ENCODE measurements at regions not wholly inside any gene's neighbourhood (a gene's known extent, or its start where the extent isn't known, plus 50 kb on each side); places are given as distances from the start of the nearest gene placed in this dataset.

- Histone ChIP-seq H3K4me3 (ENCODE audit: low read length) (no peak overlapping the region), H2AFZ (ENCODE audit: low read length) (no peak overlapping the region), H3K9me3 (ENCODE audit: low read length) (no peaks in the 10 kb centered on the region), H3K4me1 (ENCODE audit: insufficient read depth, low read length) (no peaks in the 10 kb centered on the region), H3K27me3 (ENCODE audit: low read length) (no peaks in the 10 kb centered on the region), H3K27ac (ENCODE audit: low read length) (no peak overlapping the region), H3K9me2 (replicated peaks; ENCODE audit: low read length) (no peaks in the 10 kb centered on the region; the same call in 1 of the 2 replicates), H3K36me3 (ENCODE audit: low read depth, low read length) (no peaks in the 10 kb centered on the region), H3K9ac (ENCODE audit: low read length) (no peak overlapping the region), H3F3A (ENCODE audit: low read length, unreplicated experiment) (no peaks in the 10 kb centered on the region), H3K79me2 (ENCODE audit: low read length) (no peaks in the 10 kb centered on the region), H3K4me2 (ENCODE audit: low read length) (no peak overlapping the region), H4K20me1 (ENCODE audit: low read length) (no peaks in the 10 kb centered on the region)
- BruUV-seq (replicated peaks) = no TSS peak
- TF ChIP-seq EZH2phosphoT487 (IDR thresholded peaks at IDR 0.05; ENCODE audit: borderline replicate concordance, low read length) (no peak), EZH2 (IDR thresholded peaks at IDR 0.05; ENCODE audit: low read length, unreplicated experiment) (no peak), CTCF (conservative IDR thresholded peaks at IDR 0.05; ENCODE audit: low read depth, low read length) (no peak)
- intact Hi-C loops (cut with micrococcal nuclease) = no loop called here
- ATAC-seq (peak; percentile 56), DNase-seq (no peak)
- ChIA-PET POLR2A (ENCODE audit: unreplicated experiment) (interaction anchor here (0.6 kb wide), 1 partner anchor 76 kb away, joined by 4 read pairs; no protein-coding TSS in a partner anchor), CTCF (no interaction called here)
Measured at GRCh38 chr1:212208978-212209644, 76.1 kb upstream of the PPP2R5A start.

GRCh38 chr1:212211371-212211770 lies 73.8 kb upstream of the PPP2R5A start:
- DNase-seq (no peak), ATAC-seq (no peak)
- POLR2A ChIA-PET (ENCODE audit: unreplicated experiment) = no interaction called here
- no peak overlapping the region for H2AFZ ChIP-seq (ENCODE audit: low read length)
- no peaks in the 10 kb centered on the region for H3K9me2 ChIP-seq (replicated peaks; ENCODE audit: low read length)
- CTCF ChIA-PET = no interaction called here
- no peak overlapping the region for H3K4me2 ChIP-seq (ENCODE audit: low read length)
- peaks cover 7% of the 10 kb centered on the region; the same call in 1 of the 2 replicates for H3K27me3 ChIP-seq (ENCODE audit: low read length)
- TF ChIP-seq CTCF (conservative IDR thresholded peaks at IDR 0.05; ENCODE audit: low read depth, low read length) = no peak
- TF ChIP-seq EZH2phosphoT487 (IDR thresholded peaks at IDR 0.05; ENCODE audit: borderline replicate concordance, low read length) = no peak
- TF ChIP-seq EZH2 (IDR thresholded peaks at IDR 0.05; ENCODE audit: low read length, unreplicated experiment) = no peak
- H3K79me2 ChIP-seq (ENCODE audit: low read length) = no peaks in the 10 kb centered on the region
- H4K20me1 ChIP-seq (ENCODE audit: low read length) = no peaks in the 10 kb centered on the region
- H3K27ac ChIP-seq (ENCODE audit: low read length) = no peak overlapping the region
- no TSS peak for BruUV-seq (replicated peaks)
- H3K9me3 ChIP-seq (ENCODE audit: low read length) = no peaks in the 10 kb centered on the region
- intact Hi-C loops (cut with micrococcal nuclease) = no loop called here
- no peaks in the 10 kb centered on the region for H3K4me1 ChIP-seq (ENCODE audit: insufficient read depth, low read length)
- H3K36me3 ChIP-seq (ENCODE audit: low read depth, low read length) = no peaks in the 10 kb centered on the region
- H3K9ac ChIP-seq (ENCODE audit: low read length) = no peak overlapping the region
- no peak overlapping the region for H3K4me3 ChIP-seq (ENCODE audit: low read length)
- H3F3A ChIP-seq (ENCODE audit: low read length, unreplicated experiment) = no peaks in the 10 kb centered on the region

GRCh38 chr1:212212343-212212742 lies 72.9 kb upstream of the PPP2R5A start:
- no peak for TF ChIP-seq EZH2 (IDR thresholded peaks at IDR 0.05; ENCODE audit: low read length, unreplicated experiment)
- TF ChIP-seq CTCF (conservative IDR thresholded peaks at IDR 0.05; ENCODE audit: low read depth, low read length) = no peak
- no peak for TF ChIP-seq EZH2phosphoT487 (IDR thresholded peaks at IDR 0.05; ENCODE audit: borderline replicate concordance, low read length)
- POLR2A ChIA-PET (ENCODE audit: unreplicated experiment) = no interaction called here
- no peaks in the 10 kb centered on the region for H3F3A ChIP-seq (ENCODE audit: low read length, unreplicated experiment)
- BruUV-seq (replicated peaks) = no TSS peak
- no peak overlapping the region for H3K9ac ChIP-seq (ENCODE audit: low read length)
- H3K36me3 ChIP-seq (ENCODE audit: low read depth, low read length) = no peaks in the 10 kb centered on the region
- H3K27me3 ChIP-seq (ENCODE audit: low read length) = peaks cover 7% of the 10 kb centered on the region; the same call in 1 of the 2 replicates
- ATAC-seq = no peak
- H3K4me3 ChIP-seq (ENCODE audit: low read length) = no peak overlapping the region
- H3K79me2 ChIP-seq (ENCODE audit: low read length) = no peaks in the 10 kb centered on the region
- no peak for DNase-seq
- H4K20me1 ChIP-seq (ENCODE audit: low read length) = no peaks in the 10 kb centered on the region
- no peak overlapping the region for H2AFZ ChIP-seq (ENCODE audit: low read length)
- no peaks in the 10 kb centered on the region for H3K9me2 ChIP-seq (replicated peaks; ENCODE audit: low read length)
- H3K4me2 ChIP-seq (ENCODE audit: low read length) = no peak overlapping the region
- intact Hi-C loops (cut with micrococcal nuclease) = no loop called here
- no peaks in the 10 kb centered on the region for H3K4me1 ChIP-seq (ENCODE audit: insufficient read depth, low read length)
- no peak overlapping the region for H3K27ac ChIP-seq (ENCODE audit: low read length)
- CTCF ChIA-PET = no interaction called here
- no peaks in the 10 kb centered on the region for H3K9me3 ChIP-seq (ENCODE audit: low read length)
